Occipital lobe (tissue), 1 donor: ENCODE measurements at regions not wholly inside any gene's neighbourhood (a gene's known extent, or its start where the extent isn't known, plus 50 kb on each side); places are given as distances from the start of the nearest gene placed in this dataset.

Experiments
- DNase-seq: peaks from one replicate; lab custom pipeline; 2025; lab: John Stamatoyannopoulos, UW

GRCh38 chr18:7288544-7288943, 57.7 kb downstream of the LRRC30 start:
- DNase-seq: no peak

- no peak for DNase-seq
These were observed 59.2 kb downstream of the LRRC30 start for GRCh38 chr18:7290077-7290476.

- no peak for DNase-seq
These were observed 60.2 kb downstream of the LRRC30 start for GRCh38 chr18:7291046-7291445.

GRCh38 chr18:7298149-7298548, 67.3 kb downstream of the LRRC30 start:
- DNase-seq: no peak

- no peak for DNase-seq
These were observed 70.2 kb downstream of the LRRC30 start for GRCh38 chr18:7301094-7301493.

GRCh38 chr18:7303316-7304060, 72.6 kb downstream of the LRRC30 start:
- DNase-seq: no peak

GRCh38 chr18:7304061-7304370, 73.1 kb downstream of the LRRC30 start:
- DNase-seq: no peak

GRCh38 chr18:7305416-7305815, 74.5 kb downstream of the LRRC30 start:
- no peak for DNase-seq

- DNase-seq: no peak
These were observed 76.1 kb downstream of the LRRC30 start for GRCh38 chr18:7307030-7307429.

- DNase-seq: no peak
These were observed 76.6 kb downstream of the LRRC30 start for GRCh38 chr18:7307526-7307925.

GRCh38 chr18:7317804-7318231, 86.9 kb downstream of the LRRC30 start:
- no peak for DNase-seq

GRCh38 chr18:7319161-7319560, 88.3 kb downstream of the LRRC30 start:
- no peak for DNase-seq

GRCh38 chr18:7321831-7322230, 90.9 kb downstream of the LRRC30 start:
- no peak for DNase-seq

- DNase-seq: no peak
These were observed 92.1 kb downstream of the LRRC30 start for GRCh38 chr18:7322817-7323485.

GRCh38 chr18:7325126-7325430, 94.2 kb downstream of the LRRC30 start:
- DNase-seq: no peak

- no peak for DNase-seq
These were observed 98.1 kb downstream of the LRRC30 start for GRCh38 chr18:7329016-7329415.

- DNase-seq: no peak
These were observed 101.6 kb downstream of the LRRC30 start for GRCh38 chr18:7332452-7332851.

- DNase-seq: no peak
These were observed 102.2 kb downstream of the LRRC30 start for GRCh38 chr18:7333025-7333562.

- DNase-seq: no peak
These were observed 104.2 kb downstream of the LRRC30 start for GRCh38 chr18:7334973-7335568.

GRCh38 chr18:7336623-7337022, 105.7 kb downstream of the LRRC30 start:
- DNase-seq: no peak

GRCh38 chr18:7338846-7339245, 108.0 kb downstream of the LRRC30 start:
- DNase-seq: no peak

GRCh38 chr18:7341581-7342337, 110.9 kb downstream of the LRRC30 start:
- no peak for DNase-seq
